C4-2B (cell line): ENCODE measurements at regions not wholly inside any gene's neighbourhood (a gene's known extent, or its start where the extent isn't known, plus 50 kb on each side); places are given as distances from the start of the nearest gene placed in this dataset.

Experiments
- ZFX ChIP-seq: fragments of 450-650 bp; IDR thresholded peaks from 2 replicates; pipeline ENCODE4 v1.6.1; 2017
- TF ChIP-seq, protein P1 (sequence below): fragments of 450-650 bp; conservative IDR thresholded peaks from 2 replicates; pipeline ENCODE4 v1.5.1; 2017; ENCODE audit warnings: mild to moderate bottlenecking

DNA sequence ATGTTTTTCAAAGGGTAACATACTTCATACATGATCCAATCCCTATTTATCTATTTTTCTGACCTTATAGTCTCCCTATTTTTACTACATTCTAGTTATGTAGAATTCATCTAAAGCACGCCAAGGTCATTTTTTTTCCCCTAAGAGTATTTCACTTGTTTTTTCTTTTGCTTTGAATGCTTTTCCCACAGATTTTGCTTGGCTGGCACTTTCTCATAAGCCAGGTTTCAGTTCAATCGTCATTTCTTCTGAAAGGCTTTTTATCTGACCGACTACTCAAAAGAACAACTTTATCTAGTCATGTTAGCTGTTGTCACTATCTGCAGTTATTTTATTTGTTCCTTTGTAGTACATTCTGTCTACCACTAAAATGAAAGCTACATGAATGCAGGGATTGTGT, 1274.6 kb downstream of the REEP3 start:
- TF ChIP-seq, protein P1, sequence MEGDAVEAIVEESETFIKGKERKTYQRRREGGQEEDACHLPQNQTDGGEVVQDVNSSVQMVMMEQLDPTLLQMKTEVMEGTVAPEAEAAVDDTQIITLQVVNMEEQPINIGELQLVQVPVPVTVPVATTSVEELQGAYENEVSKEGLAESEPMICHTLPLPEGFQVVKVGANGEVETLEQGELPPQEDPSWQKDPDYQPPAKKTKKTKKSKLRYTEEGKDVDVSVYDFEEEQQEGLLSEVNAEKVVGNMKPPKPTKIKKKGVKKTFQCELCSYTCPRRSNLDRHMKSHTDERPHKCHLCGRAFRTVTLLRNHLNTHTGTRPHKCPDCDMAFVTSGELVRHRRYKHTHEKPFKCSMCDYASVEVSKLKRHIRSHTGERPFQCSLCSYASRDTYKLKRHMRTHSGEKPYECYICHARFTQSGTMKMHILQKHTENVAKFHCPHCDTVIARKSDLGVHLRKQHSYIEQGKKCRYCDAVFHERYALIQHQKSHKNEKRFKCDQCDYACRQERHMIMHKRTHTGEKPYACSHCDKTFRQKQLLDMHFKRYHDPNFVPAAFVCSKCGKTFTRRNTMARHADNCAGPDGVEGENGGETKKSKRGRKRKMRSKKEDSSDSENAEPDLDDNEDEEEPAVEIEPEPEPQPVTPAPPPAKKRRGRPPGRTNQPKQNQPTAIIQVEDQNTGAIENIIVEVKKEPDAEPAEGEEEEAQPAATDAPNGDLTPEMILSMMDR: no peak
- no peak for TF ChIP-seq ZFX
